ENCODE measurements at regions not wholly inside any gene's neighbourhood (a gene's known extent, or its start where the extent isn't known, plus 50 kb on each side); places are given as distances from the start of the nearest gene placed in this dataset.

DNA sequence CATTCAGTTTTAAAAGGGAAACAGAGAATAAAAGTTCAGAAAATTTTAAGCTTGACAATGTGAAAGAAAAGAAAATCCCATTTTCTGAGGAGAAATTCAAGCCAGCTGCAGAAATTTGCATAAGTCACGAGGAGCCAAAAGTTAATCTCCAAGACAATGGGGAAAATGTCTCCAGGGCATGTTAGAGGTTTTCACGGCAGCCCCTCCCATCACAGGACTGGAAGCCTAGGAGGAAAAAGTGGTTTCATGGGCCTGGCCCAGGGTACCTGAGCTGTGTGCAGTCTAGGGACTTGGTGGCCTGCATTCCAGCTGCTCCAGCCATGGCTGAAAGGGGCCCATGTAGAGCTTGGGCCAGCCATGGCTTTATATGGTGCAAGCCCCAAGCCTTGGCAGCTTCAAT is 59.6 kb upstream of the NXPH1 start:
- Histone ChIP-seq H3K4me3 (no peak overlapping the region), H3K27me3 (no peaks in the 10 kb centered on the region), H3K9me3 (no peaks in the 10 kb centered on the region), H3K36me3 (no peaks in the 10 kb centered on the region), H3K27ac (no peak overlapping the region), H3K4me1 (no peaks in the 10 kb centered on the region)
- in situ Hi-C loops (cut with MboI; ENCODE audit: low pct_ligation_motif_present in 1 of 4, low pct_unique_long_range_greater_than_20kb in 1 of 4, low sequenced_read_pairs in 3 of 4), result no loop called here
- TF ChIP-seq EP300 (IDR thresholded peaks at IDR 0.05; ENCODE audit: low read depth), result no peak
- TF ChIP-seq, protein P1, sequence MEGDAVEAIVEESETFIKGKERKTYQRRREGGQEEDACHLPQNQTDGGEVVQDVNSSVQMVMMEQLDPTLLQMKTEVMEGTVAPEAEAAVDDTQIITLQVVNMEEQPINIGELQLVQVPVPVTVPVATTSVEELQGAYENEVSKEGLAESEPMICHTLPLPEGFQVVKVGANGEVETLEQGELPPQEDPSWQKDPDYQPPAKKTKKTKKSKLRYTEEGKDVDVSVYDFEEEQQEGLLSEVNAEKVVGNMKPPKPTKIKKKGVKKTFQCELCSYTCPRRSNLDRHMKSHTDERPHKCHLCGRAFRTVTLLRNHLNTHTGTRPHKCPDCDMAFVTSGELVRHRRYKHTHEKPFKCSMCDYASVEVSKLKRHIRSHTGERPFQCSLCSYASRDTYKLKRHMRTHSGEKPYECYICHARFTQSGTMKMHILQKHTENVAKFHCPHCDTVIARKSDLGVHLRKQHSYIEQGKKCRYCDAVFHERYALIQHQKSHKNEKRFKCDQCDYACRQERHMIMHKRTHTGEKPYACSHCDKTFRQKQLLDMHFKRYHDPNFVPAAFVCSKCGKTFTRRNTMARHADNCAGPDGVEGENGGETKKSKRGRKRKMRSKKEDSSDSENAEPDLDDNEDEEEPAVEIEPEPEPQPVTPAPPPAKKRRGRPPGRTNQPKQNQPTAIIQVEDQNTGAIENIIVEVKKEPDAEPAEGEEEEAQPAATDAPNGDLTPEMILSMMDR (IDR thresholded peaks at IDR 0.05), result no peak
- no peak for TF ChIP-seq POLR2A (IDR thresholded peaks at IDR 0.05)
- no peak for TF ChIP-seq POLR2AphosphoS5 (IDR thresholded peaks at IDR 0.05)
- WGBS, 2 donors (ENCODE audit: low coverage in 1 of 2), result 43 to 64% methylated on average over 1 to 2 of the region's 2 CpGs
- intact Hi-C loops (cut with DNase I; ENCODE audit: low total_unique reads), result no loop called here
- no peak for DNase-seq

DNA sequence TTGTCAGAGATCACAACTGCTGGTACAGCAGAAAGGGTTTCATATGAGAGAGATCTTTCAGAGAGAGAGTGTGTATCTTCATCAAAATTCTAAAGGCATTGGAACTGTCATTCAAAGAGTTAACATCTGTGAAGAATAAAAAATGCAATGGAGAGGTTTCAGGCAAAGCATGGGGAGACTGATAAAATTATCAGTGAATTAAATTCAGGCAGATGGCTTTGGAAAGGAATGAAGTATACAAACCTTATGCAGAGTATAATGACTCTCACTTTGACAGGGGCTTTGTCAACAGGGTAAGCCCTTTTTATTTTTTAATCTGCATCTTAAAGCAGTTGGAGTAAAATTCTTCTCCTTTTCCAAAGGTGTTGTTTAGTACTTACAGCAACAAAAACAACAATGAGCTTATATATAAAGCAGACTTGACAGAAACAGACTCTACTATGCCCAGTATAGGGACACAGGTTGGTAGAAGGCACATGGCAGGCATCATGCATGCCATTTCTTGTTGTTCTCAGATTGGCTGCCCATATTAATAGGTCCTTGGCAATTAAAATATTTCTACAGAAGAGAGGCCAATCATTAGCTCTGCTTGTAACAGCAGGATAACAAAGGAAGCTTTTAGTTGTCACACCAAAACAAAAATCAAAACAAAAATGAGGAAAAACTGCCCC is 54.9 kb upstream of the NXPH1 start:
- no peaks in the 10 kb centered on the region for H3K4me1 ChIP-seq
- H3K36me3 ChIP-seq, result no peaks in the 10 kb centered on the region
- H3K9me3 ChIP-seq, result no peaks in the 10 kb centered on the region
- no peak overlapping the region for H3K4me3 ChIP-seq
- intact Hi-C loops (cut with DNase I; ENCODE audit: low total_unique reads), result no loop called here
- no peaks in the 10 kb centered on the region for H3K27me3 ChIP-seq
- H3K27ac ChIP-seq, result no peak overlapping the region
- in situ Hi-C loops (cut with MboI; ENCODE audit: low pct_ligation_motif_present in 1 of 4, low pct_unique_long_range_greater_than_20kb in 1 of 4, low sequenced_read_pairs in 3 of 4), result loop anchor here in 1 of 4 donors (25.0 kb wide), 1 partner anchor 2009 kb away; no protein-coding TSS in a partner anchor
- DNase-seq, result no peak
- no peak for TF ChIP-seq EP300 (IDR thresholded peaks at IDR 0.05; ENCODE audit: low read depth)
- TF ChIP-seq, protein P1 (IDR thresholded peaks at IDR 0.05), result no peak
- TF ChIP-seq POLR2AphosphoS5 (IDR thresholded peaks at IDR 0.05), result no peak
- no peak for TF ChIP-seq POLR2A (IDR thresholded peaks at IDR 0.05)

DNA sequence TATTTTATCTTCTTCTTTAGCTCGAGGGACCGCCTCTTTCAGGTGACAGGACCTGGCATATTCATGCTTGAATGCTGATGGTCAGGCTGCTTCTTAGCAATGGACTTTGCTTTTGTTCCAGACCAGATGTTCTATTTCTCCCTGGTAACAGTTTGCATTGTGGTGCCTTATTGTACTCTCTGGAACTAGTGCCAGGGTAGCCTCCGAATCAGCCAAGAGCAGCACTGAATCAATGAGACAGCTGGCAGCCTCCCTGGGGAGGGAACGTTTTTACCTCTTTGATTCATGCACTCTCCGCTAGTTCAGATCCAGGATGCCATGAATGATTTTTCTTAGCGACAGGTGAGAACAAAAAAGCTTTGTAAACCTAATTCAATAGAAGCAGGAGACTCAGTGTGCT is 54.1 kb upstream of the NXPH1 start:
- Histone ChIP-seq H3K27ac (no peak overlapping the region), H3K36me3 (no peaks in the 10 kb centered on the region), H3K4me3 (no peak overlapping the region), H3K4me1 (no peaks in the 10 kb centered on the region), H3K27me3 (no peaks in the 10 kb centered on the region), H3K9me3 (no peaks in the 10 kb centered on the region)
- intact Hi-C loops (cut with DNase I; ENCODE audit: low total_unique reads), result no loop called here
- WGBS, 2 donors (ENCODE audit: low coverage in 1 of 2), result 50 to 53% methylated on average over 5 to 6 of the region's 6 CpGs
- DNase-seq, result no peak
- TF ChIP-seq EP300 (IDR thresholded peaks at IDR 0.05; ENCODE audit: low read depth), result no peak
- no peak for TF ChIP-seq POLR2AphosphoS5 (IDR thresholded peaks at IDR 0.05)
- in situ Hi-C loops (cut with MboI; ENCODE audit: low pct_ligation_motif_present in 1 of 4, low pct_unique_long_range_greater_than_20kb in 1 of 4, low sequenced_read_pairs in 3 of 4), result loop anchor here in 1 of 4 donors (25.0 kb wide), 1 partner anchor 2008 kb away; no protein-coding TSS in a partner anchor

DNA sequence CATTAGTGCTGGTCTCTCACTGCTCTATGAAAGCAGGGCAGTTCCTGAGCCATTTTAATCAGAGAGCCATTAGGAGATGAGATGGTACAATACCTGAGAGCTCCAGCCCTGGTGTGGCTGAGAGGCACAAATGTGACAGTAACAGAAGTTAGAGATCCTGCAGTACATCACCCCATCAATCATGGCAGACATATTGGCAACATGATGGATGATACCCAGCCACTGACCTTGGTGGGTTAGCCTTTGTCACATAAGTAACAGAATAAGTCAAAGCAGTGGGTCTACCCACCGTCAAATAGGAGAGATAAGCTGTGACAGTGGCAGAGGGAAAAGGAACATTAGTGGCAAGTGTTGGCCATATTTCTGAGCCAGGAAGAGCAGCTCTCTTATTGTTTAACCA is 53.3 kb upstream of the NXPH1 start:
- no peaks in the 10 kb centered on the region for H3K36me3 ChIP-seq

More for the DNA sequence above, 53.3 kb upstream of the NXPH1 start:
- Histone ChIP-seq H3K9me3 (no peaks in the 10 kb centered on the region), H3K4me3 (no peak overlapping the region), H3K27me3 (no peaks in the 10 kb centered on the region), H3K27ac (no peak overlapping the region), H3K4me1 (no peaks in the 10 kb centered on the region)
- no peak for TF ChIP-seq EP300 (IDR thresholded peaks at IDR 0.05; ENCODE audit: low read depth)
- no peak for TF ChIP-seq POLR2A (IDR thresholded peaks at IDR 0.05)
- TF ChIP-seq, protein P1 (IDR thresholded peaks at IDR 0.05), result no peak
- no peak for TF ChIP-seq POLR2AphosphoS5 (IDR thresholded peaks at IDR 0.05)
- no peak for DNase-seq
- 70 to 83% methylated on average over 1 of the region's 1 CpG for WGBS, 2 donors (ENCODE audit: low coverage in 1 of 2)
- in situ Hi-C loops (cut with MboI; ENCODE audit: low pct_ligation_motif_present in 1 of 4, low pct_unique_long_range_greater_than_20kb in 1 of 4, low sequenced_read_pairs in 3 of 4) (loop anchor here in 1 of 4 donors (25.0 kb wide), 1 partner anchor 2007 kb away; no protein-coding TSS in a partner anchor), intact Hi-C loops (cut with DNase I; ENCODE audit: low total_unique reads) (no loop called here)
